H1 (cell line): ENCODE measurements at regions not wholly inside any gene's neighbourhood (a gene's known extent, or its start where the extent isn't known, plus 50 kb on each side); places are given as distances from the start of the nearest gene placed in this dataset.

Experiments used
- CTCF ChIA-PET: fragments of 300-600 bp; sonication (Branson Sonifier 250); formaldehyde crosslinking; loops from one replicate; lab custom pipeline; 2021; ENCODE audit not compliant: partially characterized antibody; lab: Charles Lee
- POLR2A ChIA-PET: fragments of 300-600 bp; sonication (Branson Sonifier 250); formaldehyde crosslinking; loops from one replicate; lab custom pipeline; 2021; ENCODE audit warnings: inconsistent platforms; ENCODE audit not compliant: partially characterized antibody; lab: Charles Lee
- DNase-seq, 2 experiments: peaks; one replicate each; pipeline versions ENCODE4 v3.0.0 to v3.0.0-alpha.2; 2010 to 2022; ENCODE audit warnings: low spot score in 2 of 2, low read depth in 1 of 2, mixed read lengths in 1 of 2
- FAIRE-seq: peaks from 2 replicates; lab custom pipeline; 2011; peaks lifted over from hg19 to GRCh38; lab: Jason Lieb, UNC
- H2AFZ ChIP-seq: 2 replicates; pipeline ENCODE4 v1.8.1; 2012; ENCODE audit warnings: low read length, inconsistent platforms
- H2AK5ac ChIP-seq: 2 replicates; pipeline ENCODE4 v1.6.1; 2013; ENCODE audit warnings: low read depth, low read length
- H2BK120ac ChIP-seq: replicated peaks from 2 replicates; pipeline ENCODE3; 2013; ENCODE audit warnings: low read depth, low read length, inconsistent platforms
- H2BK12ac ChIP-seq: 2 replicates; pipeline ENCODE4 v1.6.1; 2013; ENCODE audit warnings: low read depth, low read length
- H2BK15ac ChIP-seq: 2 replicates; pipeline ENCODE4 v1.6.1; 2013; ENCODE audit warnings: low read length
- H2BK20ac ChIP-seq: 2 replicates; pipeline ENCODE4 v1.6.1; 2013; ENCODE audit warnings: low read length
- H2BK5ac ChIP-seq: 2 replicates; pipeline ENCODE4 v1.6.1; 2013; ENCODE audit warnings: low read depth, low read length
- H3K14ac ChIP-seq: 2 replicates; pipeline ENCODE4 v1.6.1; 2013; ENCODE audit warnings: inconsistent platforms; ENCODE audit not compliant: insufficient read length
- H3K18ac ChIP-seq: 2 replicates; pipeline ENCODE4 v1.6.1; 2013; ENCODE audit warnings: low read length; ENCODE audit errors: extremely low read depth
- H3K23ac ChIP-seq: 2 replicates; pipeline ENCODE4 v1.6.1; 2013; ENCODE audit warnings: inconsistent platforms; ENCODE audit not compliant: insufficient read length
- H3K23me2 ChIP-seq: 2 replicates; pipeline ENCODE4 v1.6.1; 2013; ENCODE audit warnings: low read depth, low read length
- H3K27ac ChIP-seq: 2 replicates; pipeline ENCODE4 v1.6.1; 2011; ENCODE audit warnings: low read depth, low read length, inconsistent platforms
- H3K27me3 ChIP-seq, 4 experiments: replicated peaks in 1 of 4; 1 replicate in 1 of 4; 2 replicates in 3 of 4; pipeline versions ENCODE4 v1.6.1 to v1.8.1; 2011 to 2013; ENCODE audit warnings: low read length in 3 of 4, mild to moderate bottlenecking in 3 of 4, inconsistent platforms in 2 of 4, mixed read lengths in 2 of 4, moderate library complexity in 1 of 4; ENCODE audit not compliant: control insufficient read depth in 3 of 4, insufficient read depth in 3 of 4; ENCODE audit errors: extremely low read depth in 1 of 4
- H3K36me3 ChIP-seq, 4 experiments: 2 replicates each; pipeline versions ENCODE4 v1.6.1 to v1.8.1; 2011 to 2013; ENCODE audit warnings: mild to moderate bottlenecking in 4 of 4, low read length in 3 of 4, moderate library complexity in 2 of 4, control low read depth in 1 of 4, inconsistent platforms in 1 of 4; ENCODE audit not compliant: insufficient read depth in 4 of 4, control insufficient read depth in 2 of 4
- H3K4ac ChIP-seq: replicated peaks from 2 replicates; pipeline ENCODE3; 2013; ENCODE audit warnings: low read length, low read depth, mixed read lengths, inconsistent platforms; ENCODE audit not compliant: insufficient read length
- H3K4me1 ChIP-seq, 4 experiments: replicated peaks in 1 of 4; 1 replicate in 1 of 4; 2 replicates in 3 of 4; pipeline versions ENCODE4 v1.6.1 to v1.8.1; 2011 to 2013; ENCODE audit warnings: low read length in 3 of 4, inconsistent platforms in 2 of 4, mixed read lengths in 1 of 4; ENCODE audit not compliant: insufficient read depth in 4 of 4, control insufficient read depth in 3 of 4
- H3K4me2 ChIP-seq, 2 experiments: 2 replicates each; pipeline versions ENCODE4 v1.6.1 to v1.8.1; 2011 to 2013; ENCODE audit warnings: low read depth in 2 of 2, low read length in 2 of 2, control low read depth in 1 of 2, inconsistent platforms in 1 of 2, mild to moderate bottlenecking in 1 of 2; ENCODE audit not compliant: insufficient read depth in 1 of 2
- H3K4me3 ChIP-seq, 4 experiments: fragments of 200-600, 300-600 bp in 1 of 4; sonication (generic), shearing (Covaris generic), sonication (Bioruptor Twin) in 1 of 4; 2 replicates each; pipeline versions ENCODE4 v1.5.1 to v1.8.1; 2011 to 2016; ENCODE audit warnings: low read length in 4 of 4, low read depth in 3 of 4, control low read depth in 2 of 4, inconsistent platforms in 2 of 4, mild to moderate bottlenecking in 2 of 4, mixed read lengths in 1 of 4, moderate library complexity in 1 of 4; ENCODE audit not compliant: insufficient read depth in 2 of 4; ENCODE audit errors: extremely low read depth in 1 of 4
- H3K56ac ChIP-seq: replicated peaks from 2 replicates; pipeline ENCODE3; 2013; ENCODE audit warnings: low read depth, mild to moderate bottlenecking, mixed read lengths, low read length, inconsistent platforms; ENCODE audit not compliant: insufficient read length
- H3K79me1 ChIP-seq: 2 replicates; pipeline ENCODE4 v1.6.1; 2013; ENCODE audit warnings: low read depth, low read length, control low read depth
- H3K79me2 ChIP-seq, 2 experiments: 2 replicates each; pipeline versions ENCODE4 v1.6.1 to v1.8.1; 2012 to 2013; ENCODE audit warnings: low read length in 2 of 2, mild to moderate bottlenecking in 2 of 2, inconsistent platforms in 1 of 2; ENCODE audit not compliant: insufficient read depth in 2 of 2, control insufficient read depth in 1 of 2
- H3K9ac ChIP-seq, 4 experiments: replicated peaks in 1 of 4; 1 replicate in 1 of 4; 2 replicates in 3 of 4; pipeline versions ENCODE4 v1.6.1 to v1.8.1; 2011 to 2013; ENCODE audit warnings: low read depth in 3 of 4, low read length in 3 of 4, control low read depth in 2 of 4, mild to moderate bottlenecking in 2 of 4, moderate library complexity in 2 of 4, inconsistent platforms in 1 of 4; ENCODE audit errors: extremely low read depth in 1 of 4
- H3K9me3 ChIP-seq, 2 experiments: 2 replicates each; pipeline versions ENCODE4 v1.6.1 to v1.8.1; 2012 to 2013; ENCODE audit warnings: mild to moderate bottlenecking in 2 of 2, moderate library complexity in 2 of 2, control low read depth in 1 of 2, inconsistent platforms in 1 of 2, low read depth in 1 of 2, low read length in 1 of 2, mixed read lengths in 1 of 2; ENCODE audit not compliant: insufficient read depth in 2 of 2
- H4K20me1 ChIP-seq, 2 experiments: replicated peaks in 1 of 2; 2 replicates each; pipeline versions ENCODE3 to v1.8.1; 2011 to 2013; ENCODE audit warnings: inconsistent platforms in 2 of 2, low read length in 2 of 2, mild to moderate bottlenecking in 1 of 2; ENCODE audit not compliant: insufficient read depth in 2 of 2, control insufficient read depth in 1 of 2
- H4K5ac ChIP-seq: 2 replicates; pipeline ENCODE4 v1.6.1; 2013; ENCODE audit warnings: low read length, low read depth, mixed read lengths, inconsistent platforms; ENCODE audit not compliant: insufficient read length
- H4K8ac ChIP-seq: 2 replicates; pipeline ENCODE4 v1.8.0; 2013; ENCODE audit warnings: mild to moderate bottlenecking, moderate library complexity, low read length, inconsistent platforms; ENCODE audit not compliant: insufficient read depth; ENCODE audit errors: extremely low read depth
- H4K91ac ChIP-seq: replicated peaks from 2 replicates; pipeline ENCODE3; 2013; ENCODE audit warnings: low read length, mixed read lengths, inconsistent platforms; ENCODE audit not compliant: insufficient read length
- ASH2L ChIP-seq: fragments of 200-600, 300-600 bp; sonication (generic); IDR thresholded peaks from one replicate; pipeline ENCODE4 v1.7.1; 2017; ENCODE audit warnings: low read length
- CEBPB ChIP-seq: IDR thresholded peaks from 2 replicates; pipeline ENCODE4 v1.6.1; 2012; ENCODE audit warnings: low read depth, low read length
- CTCF ChIP-seq, 3 experiments: IDR thresholded peaks; 1 replicate in 2 of 3; 2 replicates in 1 of 3; pipeline versions ENCODE4 v1.5.1 to v1.6.1; 2011; ENCODE audit warnings: low read length in 3 of 3, mild to moderate bottlenecking in 3 of 3, inconsistent platforms in 2 of 3, low read depth in 1 of 3, moderate library complexity in 1 of 3; ENCODE audit not compliant: insufficient read depth in 1 of 3; ENCODE audit errors: control extremely low read depth in 1 of 3
- FOSL1 ChIP-seq: IDR thresholded peaks from 2 replicates; pipeline ENCODE4 v1.6.1; 2011; ENCODE audit warnings: mild to moderate bottlenecking, low read depth, low read length, moderate library complexity; ENCODE audit not compliant: insufficient read depth
- GABPA ChIP-seq: IDR thresholded peaks from 2 replicates; pipeline ENCODE4 v1.6.1; 2011; ENCODE audit warnings: mild to moderate bottlenecking, low read length, moderate library complexity, borderline replicate concordance; ENCODE audit not compliant: insufficient read depth
- RAD21 ChIP-seq, 2 experiments: IDR thresholded peaks in 1 of 2; conservative IDR thresholded peaks in 1 of 2; 2 replicates each; pipeline ENCODE4 v1.6.1; 2011; ENCODE audit warnings: low read depth in 2 of 2, low read length in 2 of 2, improper control_type of control experiment in 1 of 2, inconsistent platforms in 1 of 2, mild to moderate bottlenecking in 1 of 2, moderate library complexity in 1 of 2
- SAP30 ChIP-seq: fragments of 300-600 bp; sonication (generic); IDR thresholded peaks from 2 replicates; pipeline ENCODE4 v1.7.1; 2012; ENCODE audit warnings: low read length, moderate library complexity, mild to moderate bottlenecking, inconsistent platforms; ENCODE audit not compliant: insufficient read depth, insufficient replicate concordance
- USF2 ChIP-seq: IDR thresholded peaks from 2 replicates; pipeline ENCODE4 v1.6.1; 2011; ENCODE audit warnings: low read length, improper control_type of control experiment
- WGBS, 2 experiments: shearing (Covaris generic) in 1 of 2; methylation state at CpG; one replicate each; pipeline versions ENCODE4 v1.1.6 to v1.1.7; 2013 to 2015; ENCODE audit warnings: low lambda C conversion rate in 2 of 2, mixed read lengths in 2 of 2, inconsistent platforms in 1 of 2, low coverage in 1 of 2, missing lambda C conversion rate in 1 of 2; ENCODE audit not compliant: insufficient replicate concordance in 2 of 2, insufficient coverage in 1 of 2, insufficient read length in 1 of 2; ENCODE audit errors: extremely low coverage in 1 of 2, missing lambda C conversion rate in 1 of 2; 5-methylcytosine and 5-hydroxymethylcytosine counted together

GRCh38 chr13:65985612-65986011, 1244.5 kb downstream of the PCDH9 start:
- no peak overlapping the region for H3K4ac ChIP-seq
- POLR2A ChIA-PET: no interaction called here
- H2BK15ac ChIP-seq: no peak overlapping the region
- no peak overlapping the region for H4K91ac ChIP-seq
- H4K5ac ChIP-seq: no peak overlapping the region
- H2BK20ac ChIP-seq: no peak overlapping the region
- no peak overlapping the region for H2AFZ ChIP-seq
- no peak overlapping the region for H3K18ac ChIP-seq
- H3K36me3 ChIP-seq: no peaks in the 10 kb centered on the region
- H2AK5ac ChIP-seq: no peak overlapping the region
- H3K56ac ChIP-seq: no peak overlapping the region
- DNase-seq (peak in 1 of 2 experiments; percentile 69), FAIRE-seq (no peak)
- 63% methylated on average over 10 of the region's 10 CpGs; no CpG with 5 or more reads in 1 of the 2 experiments for WGBS, 2 experiments
- no peak overlapping the region for H3K4me3 ChIP-seq
- H3K79me1 ChIP-seq: no peaks in the 10 kb centered on the region
- H3K23ac ChIP-seq: no peak overlapping the region
- no peaks in the 10 kb centered on the region for H3K4me1 ChIP-seq
- H2BK120ac ChIP-seq: no peak overlapping the region
- no peak overlapping the region for H3K14ac ChIP-seq
- no peaks in the 10 kb centered on the region for H3K79me2 ChIP-seq
- H4K8ac ChIP-seq: no peak overlapping the region
- H2BK12ac ChIP-seq: no peak overlapping the region
- CTCF ChIA-PET: interaction anchor here (0.6 to 1.6 kb wide), 12 partner anchors 11 to 1098 kb away, joined by 3 to 6 read pairs (median 4); no protein-coding TSS in a partner anchor
- TF ChIP-seq CEBPB (no peak), RAD21 (IDR thresholded peaks at IDR 0.05 in 1 of 2, conservative IDR thresholded peaks at IDR 0.05 in 1 of 2; ENCODE audit: low read depth in 2 of 2, low read length in 2 of 2) (peak; percentile 46 to 53; a peak in 3 of 4 replicates), USF2 (no peak), GABPA (no peak), ASH2L (no peak), SAP30 (no peak), CTCF (IDR thresholded peaks at IDR 0.05; ENCODE audit: control extremely low read depth in 1 of 3, insufficient read depth in 1 of 3, low read depth in 1 of 3, low read length in 3 of 3) (peak; percentile 48 to 58 (median 52)), FOSL1 (no peak)
- no peak overlapping the region for H3K9ac ChIP-seq
- no peak overlapping the region for H3K4me2 ChIP-seq
- H3K9me3 ChIP-seq: no peaks in the 10 kb centered on the region
- H3K27ac ChIP-seq: no peak overlapping the region
- H2BK5ac ChIP-seq: no peak overlapping the region
- H4K20me1 ChIP-seq: no peaks in the 10 kb centered on the region
- H3K27me3 ChIP-seq: no peaks in the 10 kb centered on the region
- no peaks in the 10 kb centered on the region for H3K23me2 ChIP-seq
